Nucleus accumbens (tissue), 56 donors: ENCODE measurements at regions not wholly inside any gene's neighbourhood (a gene's known extent, or its start where the extent isn't known, plus 50 kb on each side); places are given as distances from the start of the nearest gene placed in this dataset.
A peak's percentile ranks its signal among the peaks of the same experiment; 100 is the strongest.

Experiments
- DNase-seq, 56 donors: peaks; one replicate each; lab custom pipeline; 2025; lab: John Stamatoyannopoulos, UW

GRCh38 chr5:58208674-58209073 lies 251.2 kb downstream of the PLK2 start:
- DNase-seq: no peak

GRCh38 chr5:58207076-58207475 lies 252.8 kb downstream of the PLK2 start:
- DNase-seq: no peak

GRCh38 chr5:58204966-58205365 lies 254.9 kb downstream of the PLK2 start:
- DNase-seq: no peak

GRCh38 chr5:58202941-58203444 lies 256.9 kb downstream of the PLK2 start:
- no peak for DNase-seq

GRCh38 chr5:58201922-58202648 lies 257.8 kb downstream of the PLK2 start:
- no peak for DNase-seq

GRCh38 chr5:58200451-58200850 lies 259.4 kb downstream of the PLK2 start:
- no peak for DNase-seq

- DNase-seq: no peak
These were observed 260.8 kb downstream of the PLK2 start for GRCh38 chr5:58199087-58199486.

GRCh38 chr5:58198330-58198729 lies 261.6 kb downstream of the PLK2 start:
- DNase-seq: no peak

GRCh38 chr5:58197875-58198274 lies 262.0 kb downstream of the PLK2 start:
- no peak for DNase-seq

GRCh38 chr5:58191443-58191842 lies 268.4 kb downstream of the PLK2 start:
- no peak for DNase-seq

- DNase-seq: no peak
These were observed 271.6 kb downstream of the PLK2 start for GRCh38 chr5:58188262-58188651.

- no peak for DNase-seq
These were observed 272.2 kb downstream of the PLK2 start for GRCh38 chr5:58187432-58188261.

- DNase-seq: no peak
These were observed 274.1 kb downstream of the PLK2 start for GRCh38 chr5:58185801-58186200.

GRCh38 chr5:58185397-58185796 lies 274.5 kb downstream of the PLK2 start:
- no peak for DNase-seq

GRCh38 chr5:58184910-58185309 lies 275.0 kb downstream of the PLK2 start:
- DNase-seq: no peak

GRCh38 chr5:58183786-58184085 lies 276.1 kb downstream of the PLK2 start:
- no peak for DNase-seq

- DNase-seq: no peak
These were observed 276.7 kb downstream of the PLK2 start for GRCh38 chr5:58183078-58183785.

- DNase-seq: peak in 1 of 56 donors; percentile 11
These were observed 277.5 kb downstream of the PLK2 start for GRCh38 chr5:58182287-58182841.

- DNase-seq: no peak
These were observed 278.2 kb downstream of the PLK2 start for GRCh38 chr5:58181578-58182286.

GRCh38 chr5:58172946-58173345 lies 286.9 kb downstream of the PLK2 start:
- no peak for DNase-seq
